ENCODE measurements at regions not wholly inside any gene's neighbourhood (a gene's known extent, or its start where the extent isn't known, plus 50 kb on each side); places are given as distances from the start of the nearest gene placed in this dataset.

DNA sequence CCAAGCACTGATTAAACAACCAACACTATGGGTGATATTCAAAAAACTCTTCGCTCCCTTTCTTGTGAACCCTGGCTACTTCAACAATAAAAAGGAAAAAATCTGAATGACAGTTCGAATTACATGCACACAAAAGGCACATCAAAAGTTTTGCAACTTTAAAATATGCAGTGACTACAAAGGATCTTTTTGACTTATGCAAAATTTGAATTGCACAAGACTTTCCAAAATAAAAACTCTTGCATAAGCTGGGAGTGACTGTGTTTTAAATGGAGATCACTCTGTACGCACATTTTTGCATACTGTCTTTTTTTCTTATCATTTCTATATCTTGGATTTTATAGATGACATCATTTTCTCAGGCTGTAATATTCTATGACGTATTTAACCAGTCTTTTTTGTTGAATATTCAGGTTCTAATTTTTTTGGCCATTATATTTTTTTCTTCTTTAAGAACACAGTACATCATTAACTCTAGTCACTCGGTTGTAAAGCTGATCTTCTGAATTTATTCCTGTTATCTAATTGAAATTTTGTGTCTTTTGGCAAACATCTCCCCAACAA is 667.6 kb upstream of the TBX3 start:
- no peaks in the 10 kb centered on the region for H3K9me3 ChIP-seq (ENCODE audit: control insufficient read depth in 4 of 4, low read length in 3 of 4)
- H3K36me3 ChIP-seq (ENCODE audit: control insufficient read depth in 4 of 4, insufficient read depth in 3 of 4, low read depth in 1 of 4, low read length in 3 of 4): no peaks in the 10 kb centered on the region
- 74% methylated on average over 5 of the region's 5 CpGs for WGBS
- no peak for DNase-seq (ENCODE audit: low spot score)
- H3K27ac ChIP-seq (ENCODE audit: low read depth in 1 of 2, low read length in 2 of 2): no peak overlapping the region
- H3K9ac ChIP-seq (ENCODE audit: low read depth in 1 of 2, low read length in 2 of 2): no peak overlapping the region
- no peaks in the 10 kb centered on the region for H3K27me3 ChIP-seq (ENCODE audit: control insufficient read depth in 4 of 4, insufficient read depth in 4 of 4, low read length in 3 of 4)
- TF ChIP-seq REST (IDR thresholded peaks at IDR 0.05) (no peak), YY1 (IDR thresholded peaks at IDR 0.05) (peak; percentile 13), CTCF (IDR thresholded peaks at IDR 0.05; ENCODE audit: low read depth, low read length, missing input control) (no peak), HNF4G (IDR thresholded peaks at IDR 0.05) (no peak), RXRA (IDR thresholded peaks at IDR 0.05) (no peak)
- H3K4me3 ChIP-seq (ENCODE audit: low read depth in 1 of 3, low read length in 3 of 3): no peak overlapping the region
- peaks cover 0 to 5% (median 2%) of the 10 kb centered on the region in 4 donors for H3K4me1 ChIP-seq (ENCODE audit: control insufficient read depth in 4 of 4, insufficient read depth in 4 of 4, low read length in 3 of 4)

DNA sequence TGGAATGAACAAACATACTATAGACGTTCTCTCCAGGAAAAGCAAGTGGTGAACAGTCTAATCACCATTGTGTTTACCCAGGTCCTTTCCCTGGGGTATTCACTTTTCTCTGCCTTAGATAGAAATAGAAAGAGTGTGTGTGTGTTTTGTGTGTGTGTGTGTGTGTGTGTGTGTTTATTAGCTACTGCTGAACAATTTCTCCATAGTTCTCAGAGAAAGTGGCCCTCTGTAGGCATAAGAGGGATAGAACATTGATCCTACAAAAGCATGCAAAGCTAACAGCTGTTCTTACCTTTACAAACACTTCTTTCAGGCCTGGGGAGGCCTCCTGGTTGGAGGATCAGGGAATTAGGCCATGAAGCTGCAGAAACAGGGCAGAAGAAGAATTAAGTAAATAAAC is 665.7 kb upstream of the TBX3 start:
- no peak for TF ChIP-seq MAX (IDR thresholded peaks at IDR 0.05)
- no peak for TF ChIP-seq FOXA1 (IDR thresholded peaks at IDR 0.05)
- peaks cover 0 to 5% (median 2%) of the 10 kb centered on the region in 4 donors for H3K4me1 ChIP-seq (ENCODE audit: control insufficient read depth in 4 of 4, insufficient read depth in 4 of 4, low read length in 3 of 4)
- no peaks in the 10 kb centered on the region for H3K27me3 ChIP-seq (ENCODE audit: control insufficient read depth in 4 of 4, insufficient read depth in 4 of 4, low read length in 3 of 4)
- no peak overlapping the region for H3K27ac ChIP-seq (ENCODE audit: low read depth in 1 of 2, low read length in 2 of 2)
- H3K36me3 ChIP-seq (ENCODE audit: control insufficient read depth in 4 of 4, insufficient read depth in 3 of 4, low read depth in 1 of 4, low read length in 3 of 4): no peaks in the 10 kb centered on the region
- no peak overlapping the region for H3K4me3 ChIP-seq (ENCODE audit: low read depth in 1 of 3, low read length in 3 of 3)
- H3K9me3 ChIP-seq (ENCODE audit: control insufficient read depth in 4 of 4, low read length in 3 of 4): no peaks in the 10 kb centered on the region
- 57% methylated on average over 1 of the region's 1 CpG for WGBS
- no peak overlapping the region for H3K9ac ChIP-seq (ENCODE audit: low read depth in 1 of 2, low read length in 2 of 2)
- DNase-seq (ENCODE audit: low spot score): no peak

- Histone ChIP-seq H3K36me3 (ENCODE audit: control insufficient read depth in 4 of 4, insufficient read depth in 3 of 4, low read depth in 1 of 4, low read length in 3 of 4) (no peaks in the 10 kb centered on the region), H3K4me1 (ENCODE audit: control insufficient read depth in 4 of 4, insufficient read depth in 4 of 4, low read length in 3 of 4) (no peaks in the 10 kb centered on the region), H3K27ac (ENCODE audit: low read depth in 1 of 2, low read length in 2 of 2) (no peak overlapping the region), H3K4me3 (ENCODE audit: low read depth in 1 of 3, low read length in 3 of 3) (no peak overlapping the region), H3K9ac (ENCODE audit: low read depth in 1 of 2, low read length in 2 of 2) (no peak overlapping the region), H3K27me3 (ENCODE audit: control insufficient read depth in 4 of 4, insufficient read depth in 4 of 4, low read length in 3 of 4) (no peaks in the 10 kb centered on the region), H3K9me3 (ENCODE audit: control insufficient read depth in 4 of 4, low read length in 3 of 4) (no peaks in the 10 kb centered on the region)
- TF ChIP-seq RXRA (IDR thresholded peaks at IDR 0.05) (no peak), YY1 (IDR thresholded peaks at IDR 0.05) (no peak), HNF4G (IDR thresholded peaks at IDR 0.05) (no peak), TAF1 (conservative IDR thresholded peaks at IDR 0.05) (no peak)
- WGBS: 95% methylated on average over 16 of the region's 16 CpGs
- DNase-seq (ENCODE audit: low spot score): no peak
These were observed 664.3 kb upstream of the TBX3 start for GRCh38 chr12:115348301-115348700.

All from liver (tissue), 8 donors.